Lower leg skin (tissue), 4 donors: ENCODE measurements at regions not wholly inside any gene's neighbourhood (a gene's known extent, or its start where the extent isn't known, plus 50 kb on each side); places are given as distances from the start of the nearest gene placed in this dataset.

Experiments used
- DNase-seq, 2 donors: peaks; one replicate each; pipeline ENCODE4 v3.0.0-alpha.2; 2019; ENCODE audit warnings: low spot score in 2 of 2
- H3K4me3 ChIP-seq: fragments of 200-600 bp; sonication (generic); 2 replicates; pipeline ENCODE4 v1.5.1; 2017; ENCODE audit warnings: mild to moderate bottlenecking, low read depth; ENCODE audit not compliant: poor library complexity, severe bottlenecking
- CTCF ChIP-seq, 3 donors: fragments of 450-650 bp; IDR thresholded peaks; one replicate each; pipeline ENCODE4 v1.5.1; 2016; ENCODE audit warnings: antibody characterized with exemption in 3 of 3, mild to moderate bottlenecking in 3 of 3, moderate library complexity in 2 of 3
- POLR2A ChIP-seq, 2 donors: fragments of 450-650 bp; IDR thresholded peaks; one replicate each; pipeline ENCODE4 v1.6.1; 2016 to 2017; ENCODE audit warnings: antibody characterized with exemption in 2 of 2, mild to moderate bottlenecking in 1 of 2, moderate library complexity in 1 of 2
- WGBS, 2 donors: methylation state at CpG; one replicate each; pipeline ENCODE4 v1.1.5; 2018; 5-methylcytosine and 5-hydroxymethylcytosine counted together
- intact Hi-C: fragments of 100-400 bp; cut with DNase I; formaldehyde crosslinking; loops from one replicate; pipeline ENCODE4 v1.15.0; 2023; ENCODE audit warnings: low total_unique reads

- TF ChIP-seq POLR2A (IDR thresholded peaks at IDR 0.05) (no peak), CTCF (IDR thresholded peaks at IDR 0.05) (no peak)
- DNase-seq: no peak
- 82 to 93% methylated on average over 4 of the region's 4 CpGs for WGBS, 2 donors
- H3K4me3 ChIP-seq: no peak overlapping the region
- intact Hi-C loops: no loop called here
Measured at GRCh38 chr20:55626716-55627115, 378.6 kb downstream of the CBLN4 start.

- no peak overlapping the region for H3K4me3 ChIP-seq
- 82 to 92% methylated on average over 8 of the region's 8 CpGs for WGBS, 2 donors
- TF ChIP-seq CTCF (IDR thresholded peaks at IDR 0.05): no peak
- no peak for TF ChIP-seq POLR2A (IDR thresholded peaks at IDR 0.05)
- intact Hi-C loops: no loop called here
- no peak for DNase-seq
Measured at GRCh38 chr20:55616367-55616766, 389.0 kb downstream of the CBLN4 start.

GRCh38 chr20:55615818-55616217 is 389.5 kb downstream of the CBLN4 start:
- no peak for DNase-seq
- TF ChIP-seq CTCF (IDR thresholded peaks at IDR 0.05) (no peak), POLR2A (IDR thresholded peaks at IDR 0.05) (no peak)
- WGBS, 2 donors: 83 to 94% methylated on average over 4 of the region's 4 CpGs
- no peak overlapping the region for H3K4me3 ChIP-seq
- intact Hi-C loops: no loop called here

- no peak for DNase-seq
- WGBS, 2 donors: 69 to 86% methylated on average over 7 of the region's 7 CpGs
- intact Hi-C loops: no loop called here
- TF ChIP-seq POLR2A (IDR thresholded peaks at IDR 0.05): no peak
- no peak for TF ChIP-seq CTCF (IDR thresholded peaks at IDR 0.05)
- no peak overlapping the region for H3K4me3 ChIP-seq
Measured at GRCh38 chr20:55614220-55614757, 391.0 kb downstream of the CBLN4 start.

- no peak for DNase-seq
- no peak overlapping the region for H3K4me3 ChIP-seq
- intact Hi-C loops: no loop called here
- no peak for TF ChIP-seq CTCF (IDR thresholded peaks at IDR 0.05)
- no peak for TF ChIP-seq POLR2A (IDR thresholded peaks at IDR 0.05)
- 65 to 89% methylated on average over 4 of the region's 4 CpGs for WGBS, 2 donors
Measured at GRCh38 chr20:55610756-55611155, 394.6 kb downstream of the CBLN4 start.

- WGBS, 2 donors: 87 to 90% methylated on average over 1 of the region's 1 CpG
- no peak for DNase-seq
- TF ChIP-seq CTCF (IDR thresholded peaks at IDR 0.05): no peak
- no peak for TF ChIP-seq POLR2A (IDR thresholded peaks at IDR 0.05)
- H3K4me3 ChIP-seq: no peak overlapping the region
- intact Hi-C loops: no loop called here
Measured at GRCh38 chr20:55605594-55605993, 399.7 kb downstream of the CBLN4 start.
